ENCODE measurements at regions not wholly inside any gene's neighbourhood (a gene's known extent, or its start where the extent isn't known, plus 50 kb on each side); places are given as distances from the start of the nearest gene placed in this dataset.
"Not testable (repeated sequence)": the region's sequence is repeated elsewhere in the genome, so short reads cannot be mapped to it uniquely, and the experiment has no call there.

DNA sequence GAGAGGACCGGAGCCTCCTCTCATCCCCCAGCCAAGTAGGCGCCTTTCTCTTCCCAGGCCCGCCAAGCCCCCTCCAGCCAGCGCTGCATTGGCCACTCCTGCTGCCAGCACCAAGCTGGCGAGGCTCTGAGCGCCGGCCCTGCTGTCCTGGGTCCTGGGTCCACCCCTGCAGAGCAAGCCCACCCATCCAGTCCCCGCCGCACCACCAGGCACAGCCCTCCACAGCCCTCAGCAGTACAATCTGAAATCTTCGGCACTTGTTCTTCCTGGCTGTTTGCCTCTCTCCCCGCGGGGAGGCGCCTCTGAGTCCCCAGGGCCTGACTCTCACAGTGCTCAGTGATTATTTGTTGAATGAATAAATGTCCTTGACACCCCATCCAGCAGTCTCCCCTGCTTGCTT is 236.4 kb upstream of the SGCG start:
- Histone ChIP-seq H3K4me1 (ENCODE audit: control insufficient read depth in 1 of 2, insufficient read depth in 1 of 2, low read depth in 1 of 2, low read length in 1 of 2) (no peaks in the 10 kb centered on the region), H3K27me3 (no peaks in the 10 kb centered on the region), H3K9me3 (no peaks in the 10 kb centered on the region), H3K36me3 (no peaks in the 10 kb centered on the region), H3K4me3 (ENCODE audit: low read depth in 1 of 2, low read length in 1 of 2) (no peak overlapping the region), H3K27ac (no peak overlapping the region)
- TF ChIP-seq, protein P1, sequence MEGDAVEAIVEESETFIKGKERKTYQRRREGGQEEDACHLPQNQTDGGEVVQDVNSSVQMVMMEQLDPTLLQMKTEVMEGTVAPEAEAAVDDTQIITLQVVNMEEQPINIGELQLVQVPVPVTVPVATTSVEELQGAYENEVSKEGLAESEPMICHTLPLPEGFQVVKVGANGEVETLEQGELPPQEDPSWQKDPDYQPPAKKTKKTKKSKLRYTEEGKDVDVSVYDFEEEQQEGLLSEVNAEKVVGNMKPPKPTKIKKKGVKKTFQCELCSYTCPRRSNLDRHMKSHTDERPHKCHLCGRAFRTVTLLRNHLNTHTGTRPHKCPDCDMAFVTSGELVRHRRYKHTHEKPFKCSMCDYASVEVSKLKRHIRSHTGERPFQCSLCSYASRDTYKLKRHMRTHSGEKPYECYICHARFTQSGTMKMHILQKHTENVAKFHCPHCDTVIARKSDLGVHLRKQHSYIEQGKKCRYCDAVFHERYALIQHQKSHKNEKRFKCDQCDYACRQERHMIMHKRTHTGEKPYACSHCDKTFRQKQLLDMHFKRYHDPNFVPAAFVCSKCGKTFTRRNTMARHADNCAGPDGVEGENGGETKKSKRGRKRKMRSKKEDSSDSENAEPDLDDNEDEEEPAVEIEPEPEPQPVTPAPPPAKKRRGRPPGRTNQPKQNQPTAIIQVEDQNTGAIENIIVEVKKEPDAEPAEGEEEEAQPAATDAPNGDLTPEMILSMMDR (IDR thresholded peaks at IDR 0.05) = no peak

DNA sequence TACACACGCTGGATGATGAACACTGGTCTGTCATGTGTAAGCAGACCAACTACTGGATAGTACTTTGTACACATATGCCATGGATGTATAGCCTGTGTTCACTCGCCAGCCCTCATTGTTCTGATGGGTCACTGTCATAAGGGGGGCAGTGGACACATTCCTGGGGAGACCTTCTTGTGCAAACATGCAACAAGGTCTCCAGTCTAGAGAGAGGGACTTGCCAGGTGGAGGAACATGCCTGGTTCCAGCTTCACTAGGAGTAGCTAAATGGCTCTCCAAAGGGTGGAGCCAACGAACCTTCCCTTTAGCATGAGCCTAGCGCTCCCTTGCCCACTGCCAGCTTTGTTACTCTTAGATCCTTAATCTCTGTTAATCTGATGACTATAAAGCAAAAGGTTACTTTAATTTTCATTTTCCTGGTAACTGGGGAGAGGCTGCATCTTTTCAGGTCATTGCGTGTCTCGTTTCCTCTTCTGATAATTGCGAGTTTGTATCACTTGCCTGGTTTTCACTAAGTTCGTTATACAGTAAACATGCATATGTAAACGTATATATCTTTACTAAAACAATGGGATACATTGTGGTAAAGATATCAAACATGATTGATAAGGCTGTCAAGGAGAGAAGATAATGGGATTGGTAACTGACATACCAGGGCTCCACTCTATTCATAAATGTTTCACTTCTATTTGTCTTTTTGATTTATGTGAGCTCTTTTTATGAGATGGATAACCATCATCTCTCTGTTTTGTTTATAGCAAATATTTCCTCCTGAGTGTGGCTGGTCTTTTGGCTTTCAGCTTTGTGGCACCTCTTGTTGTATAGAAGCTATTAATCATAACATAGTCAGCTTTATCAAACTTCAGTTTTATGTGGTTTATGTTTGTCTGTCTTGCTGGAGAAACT is 235.2 kb upstream of the SGCG start:
- no peaks in the 10 kb centered on the region for H3K4me1 ChIP-seq (ENCODE audit: control insufficient read depth in 1 of 2, insufficient read depth in 1 of 2, low read depth in 1 of 2, low read length in 1 of 2)
- H3K36me3 ChIP-seq = no peaks in the 10 kb centered on the region
- no peak overlapping the region for H3K4me3 ChIP-seq (ENCODE audit: low read depth in 1 of 2, low read length in 1 of 2)
- TF ChIP-seq, protein P1 (IDR thresholded peaks at IDR 0.05) = no peak
- H3K27ac ChIP-seq = no peak overlapping the region
- H3K27me3 ChIP-seq = no peaks in the 10 kb centered on the region
- no peaks in the 10 kb centered on the region for H3K9me3 ChIP-seq

DNA sequence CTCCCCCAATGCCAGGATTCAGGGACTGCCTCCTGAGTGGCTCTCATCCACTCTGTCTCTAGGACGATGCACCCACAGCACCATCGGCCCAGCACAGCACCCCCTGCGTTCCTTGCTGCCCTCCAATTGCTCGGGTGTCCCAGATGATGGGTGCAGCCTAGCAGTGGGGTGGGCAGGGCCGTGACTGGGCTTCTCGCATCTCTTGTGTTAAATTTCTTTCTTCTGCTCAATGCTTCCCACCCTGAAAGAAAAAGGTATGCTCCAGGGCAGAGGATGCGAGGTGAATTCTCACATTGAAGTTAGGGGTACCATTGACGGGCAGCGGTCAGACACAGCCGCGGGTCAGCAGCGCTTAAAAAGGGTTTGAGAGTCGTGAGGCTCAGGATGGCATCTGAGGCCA is 232.4 kb upstream of the SGCG start:
- Histone ChIP-seq H3K9me3 (no peaks in the 10 kb centered on the region), H3K4me3 (ENCODE audit: low read depth in 1 of 2, low read length in 1 of 2) (no peak overlapping the region), H3K36me3 (no peaks in the 10 kb centered on the region), H3K27me3 (no peaks in the 10 kb centered on the region), H3K27ac (no peak overlapping the region), H3K4me1 (ENCODE audit: control insufficient read depth in 1 of 2, insufficient read depth in 1 of 2, low read depth in 1 of 2, low read length in 1 of 2) (no peaks in the 10 kb centered on the region)
- TF ChIP-seq, protein P1 (IDR thresholded peaks at IDR 0.05) = no peak

DNA sequence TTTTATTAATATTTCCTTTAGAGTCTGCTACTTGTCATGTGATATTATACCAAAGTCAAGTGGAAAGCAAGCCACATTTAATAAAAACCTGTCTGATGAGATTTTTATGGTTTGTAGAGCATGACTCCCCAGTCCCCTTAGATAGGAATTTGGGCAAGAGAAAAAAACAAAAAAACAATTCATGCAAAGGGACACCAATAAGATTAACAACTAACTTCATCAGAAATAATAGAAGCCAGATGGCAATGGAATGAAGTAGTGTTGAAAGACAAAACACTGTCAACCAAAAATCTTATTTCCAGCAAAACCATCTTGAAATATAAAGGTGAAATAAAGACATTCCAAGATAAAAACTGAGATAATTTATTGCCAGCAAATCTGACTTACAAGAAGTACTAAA is 228.8 kb upstream of the SGCG start:
- not testable (repeated sequence) for H3K27ac ChIP-seq; H3K4me1 ChIP-seq (ENCODE audit: control insufficient read depth in 1 of 2, insufficient read depth in 1 of 2, low read depth in 1 of 2, low read length in 1 of 2); H3K36me3 ChIP-seq; H3K9me3 ChIP-seq; H3K27me3 ChIP-seq; H3K4me3 ChIP-seq (ENCODE audit: low read depth in 1 of 2, low read length in 1 of 2)

DNA sequence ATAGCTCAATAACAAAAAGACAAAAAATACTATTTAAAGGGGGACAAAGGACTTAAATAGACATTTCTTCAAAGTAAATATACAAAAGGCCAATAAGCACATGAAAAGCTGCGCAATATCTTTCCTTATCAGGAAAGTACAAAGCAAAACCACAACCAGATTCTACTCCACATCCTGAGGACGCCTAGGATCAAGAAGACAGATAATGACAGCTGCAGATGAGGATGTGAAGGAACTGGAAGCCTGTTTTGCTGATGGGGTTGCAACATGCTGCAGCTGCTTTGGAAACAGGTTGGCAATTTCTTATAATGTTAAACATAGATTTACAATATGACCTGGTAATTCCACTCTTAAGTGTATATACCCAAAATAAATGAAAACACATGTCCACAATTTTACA is 225.6 kb upstream of the SGCG start:
- H3K27me3 ChIP-seq; H3K36me3 ChIP-seq; H3K4me3 ChIP-seq (ENCODE audit: low read depth in 1 of 2, low read length in 1 of 2); H3K4me1 ChIP-seq (ENCODE audit: control insufficient read depth in 1 of 2, insufficient read depth in 1 of 2, low read depth in 1 of 2, low read length in 1 of 2); H3K9me3 ChIP-seq; H3K27ac ChIP-seq: not testable (repeated sequence)

DNA sequence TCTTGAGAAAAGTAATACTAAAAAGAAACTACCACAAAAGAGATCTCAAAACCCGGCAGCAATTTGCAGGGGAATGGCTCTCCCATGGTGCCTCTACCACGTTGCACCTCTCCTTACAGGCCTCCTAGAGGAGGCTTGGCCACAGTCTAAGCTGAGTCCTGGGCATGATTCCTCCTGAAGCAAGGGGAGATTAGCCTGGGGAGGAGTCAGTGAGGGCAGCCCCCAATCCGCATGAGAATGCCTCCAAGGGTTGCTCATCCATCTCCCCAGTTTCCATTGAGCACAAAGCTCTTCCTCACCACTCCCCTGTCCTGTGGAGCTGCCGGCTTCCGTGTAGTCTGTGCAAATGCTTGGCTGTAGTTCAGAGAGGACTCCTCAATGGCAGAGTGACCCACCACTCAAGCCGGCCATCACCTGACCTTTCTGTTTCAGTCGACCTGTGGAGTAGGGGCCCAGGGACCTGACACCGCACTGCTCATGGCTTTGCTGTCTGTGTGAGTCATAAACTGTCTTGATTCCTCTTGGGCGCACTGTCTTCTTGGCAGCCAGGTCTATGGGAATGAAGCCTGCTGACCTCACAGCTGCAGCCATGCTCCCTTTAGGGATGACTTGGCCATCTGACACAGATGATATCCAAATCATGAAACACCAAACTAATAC is 224.2 kb upstream of the SGCG start:
- not testable (repeated sequence) for H3K4me3 ChIP-seq (ENCODE audit: low read depth in 1 of 2, low read length in 1 of 2); H3K9me3 ChIP-seq; H3K27me3 ChIP-seq; H3K27ac ChIP-seq; H3K4me1 ChIP-seq (ENCODE audit: control insufficient read depth in 1 of 2, insufficient read depth in 1 of 2, low read depth in 1 of 2, low read length in 1 of 2); H3K36me3 ChIP-seq

DNA sequence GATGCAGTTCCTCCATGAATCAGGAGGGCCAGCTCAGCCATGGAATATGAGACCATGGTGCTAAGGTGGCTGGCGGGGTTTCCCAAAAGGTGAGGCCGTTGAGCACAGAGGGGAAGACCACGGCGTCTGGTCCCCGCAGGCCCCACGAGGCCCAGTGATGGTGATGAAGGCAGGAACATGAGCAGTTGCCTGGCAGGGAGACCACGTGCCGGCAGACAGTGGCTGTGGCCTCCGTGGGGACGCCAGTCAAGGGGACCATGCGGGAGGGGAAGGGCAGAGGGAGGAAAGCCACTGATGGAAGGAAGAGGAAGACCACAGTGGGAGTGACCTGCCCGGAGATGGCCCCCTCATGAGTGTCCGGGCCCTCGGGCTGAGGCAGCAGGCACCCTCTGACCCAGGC is 220.9 kb upstream of the SGCG start:
- not testable (repeated sequence) for H3K4me1 ChIP-seq (ENCODE audit: control insufficient read depth in 1 of 2, insufficient read depth in 1 of 2, low read depth in 1 of 2, low read length in 1 of 2); H3K27ac ChIP-seq; H3K9me3 ChIP-seq; H3K4me3 ChIP-seq (ENCODE audit: low read depth in 1 of 2, low read length in 1 of 2); H3K27me3 ChIP-seq; H3K36me3 ChIP-seq
